Right lobe of liver (tissue), 6 donors: ENCODE measurements at regions not wholly inside any gene's neighbourhood (a gene's known extent, or its start where the extent isn't known, plus 50 kb on each side); places are given as distances from the start of the nearest gene placed in this dataset.

ENCODE experiments used
- ATAC-seq, 4 donors: fragments of 200-7000 bp; cut with Tn5 transposase; one replicate each; pipeline ENCODE4 v1.9.1; 2020; ENCODE audit warnings: mild to moderate bottlenecking in 4 of 4, moderate library complexity in 4 of 4
- DNase-seq, 3 donors: peaks; one replicate each; pipeline ENCODE4 v3.0.0-alpha.2; 2020
- H3K27ac ChIP-seq, 3 donors: fragments of 200-600 bp; one replicate each; pipeline ENCODE4 v1.8.0; 2022
- H3K27me3 ChIP-seq, 2 donors: fragments of 200-600 bp; one replicate each; pipeline ENCODE4 v1.8.0; 2022
- H3K36me3 ChIP-seq, 4 donors: fragments of 200-600 bp; sonication (generic) in 1 of 4; one replicate each; pipeline versions ENCODE4 v1.5.1 to v1.8.0; 2017 to 2022; ENCODE audit warnings: control low read depth in 1 of 4
- H3K4me1 ChIP-seq, 4 donors: fragments of 200-600 bp; sonication (generic) in 1 of 4; one replicate each; pipeline versions ENCODE4 v1.5.1 to v1.8.0; 2017 to 2022; ENCODE audit warnings: control low read depth in 1 of 4
- H3K4me3 ChIP-seq, 3 donors: fragments of 200-600 bp; one replicate each; pipeline ENCODE4 v1.8.0; 2022
- H3K9me3 ChIP-seq, 4 donors: fragments of 200-600 bp; sonication (generic) in 1 of 4; one replicate each; pipeline versions ENCODE4 v1.5.1 to v1.8.0; 2017 to 2022; ENCODE audit warnings: control low read depth in 1 of 4
- CTCF ChIP-seq, 4 donors: fragments of 200-600 bp in 3 of 4; fragments of 450-650 bp in 1 of 4; IDR thresholded peaks; one replicate each; pipeline versions ENCODE4 v1.5.1 to v1.8.0; 2016 to 2022; ENCODE audit warnings: antibody characterized with exemption in 4 of 4, mild to moderate bottlenecking in 2 of 4
- POLR2A ChIP-seq: fragments of 450-650 bp; IDR thresholded peaks from one replicate; pipeline ENCODE4 v1.6.1; 2017; ENCODE audit warnings: antibody characterized with exemption, mild to moderate bottlenecking
- whole genome bisulfite sequencing: methylation state at CpG from one replicate; pipeline ENCODE4 v1.1.6; 2018; ENCODE audit warnings: low coverage, low lambda C conversion rate; ENCODE audit not compliant: insufficient coverage; ENCODE audit errors: missing lambda C conversion rate; 5-methylcytosine and 5-hydroxymethylcytosine counted together
- intact Hi-C, 2 donors: fragments of 100-400 bp; cut with DNase I; formaldehyde crosslinking; loops; one replicate each; pipeline versions ENCODE4 v1.11.2 to v1.14.1; 2022
- donor health status: DM: no; HTN: yes; CAD: no.
- donor health status: DM: no; HTN: no; CAD: no.
- donor health status: DM: no; HTN: no; CAD: no.
- donor health status: DM: no; HTN: yes; CAD: no.
- donor health status: DM: no; HTN: yes; CAD: no.

- intact Hi-C loops: no loop called here
- TF ChIP-seq POLR2A: no peak
- no peak for TF ChIP-seq CTCF (IDR thresholded peaks at IDR 0.05)
- peaks cover 0 to 5% (median 0%) of the 10 kb centered on the region in 4 donors for H3K9me3 ChIP-seq
- DNase-seq: no peak
- H3K27me3 ChIP-seq: no peaks in the 10 kb centered on the region
- H3K27ac ChIP-seq: no peak overlapping the region
- H3K4me3 ChIP-seq: no peak overlapping the region
- no peaks in the 10 kb centered on the region for H3K4me1 ChIP-seq
- ATAC-seq: no peak
- WGBS: 59% methylated on average over 8 of the region's 8 CpGs
- no peaks in the 10 kb centered on the region for H3K36me3 ChIP-seq
Observed at GRCh38 chr5:3377176-3377575, 218.5 kb upstream of the IRX1 start.

- TF ChIP-seq POLR2A: no peak
- no peak for TF ChIP-seq CTCF (IDR thresholded peaks at IDR 0.05)
- no peak for ATAC-seq
- peaks cover 0 to 5% (median 0%) of the 10 kb centered on the region in 4 donors for H3K9me3 ChIP-seq
- intact Hi-C loops: no loop called here
- no peak overlapping the region for H3K27ac ChIP-seq
- no peak overlapping the region for H3K4me3 ChIP-seq
- H3K4me1 ChIP-seq: no peaks in the 10 kb centered on the region
- peak in 1 of 3 donors; percentile 10 for DNase-seq
- WGBS: 41% methylated on average over 5 of the region's 6 CpGs
- no peaks in the 10 kb centered on the region for H3K27me3 ChIP-seq
- H3K36me3 ChIP-seq: no peaks in the 10 kb centered on the region
Observed at GRCh38 chr5:3376611-3377010, 219.0 kb upstream of the IRX1 start.

GRCh38 chr5:3375586-3376311 is 219.9 kb upstream of the IRX1 start:
- no peak overlapping the region for H3K27ac ChIP-seq

GRCh38 chr5:3373391-3373790 is 222.2 kb upstream of the IRX1 start:
- peak in 1 of 3 donors; percentile 13 for DNase-seq
- Histone ChIP-seq H3K4me3 (no peak overlapping the region), H3K36me3 (no peaks in the 10 kb centered on the region), H3K4me1 (no peaks in the 10 kb centered on the region), H3K27ac (no peak overlapping the region), H3K9me3 (peaks cover 0 to 5% (median 0%) of the 10 kb centered on the region in 4 donors), H3K27me3 (no peaks in the 10 kb centered on the region)
- intact Hi-C loops: no loop called here
- no peak for TF ChIP-seq CTCF (IDR thresholded peaks at IDR 0.05)
- TF ChIP-seq POLR2A: no peak
- ATAC-seq: no peak

More at GRCh38 chr5:3375586-3376311, 219.9 kb upstream of the IRX1 start:
- Histone ChIP-seq H3K9me3 (peaks cover 0 to 5% (median 0%) of the 10 kb centered on the region in 4 donors), H3K4me3 (no peak overlapping the region), H3K36me3 (no peaks in the 10 kb centered on the region), H3K27me3 (no peaks in the 10 kb centered on the region), H3K4me1 (no peaks in the 10 kb centered on the region)
- ATAC-seq (no peak), DNase-seq (peak in 1 of 3 donors; percentile 12)
- intact Hi-C loops: no loop called here
- TF ChIP-seq CTCF (IDR thresholded peaks at IDR 0.05) (no peak), POLR2A (no peak)
- 23% methylated on average over 2 of the region's 2 CpGs for WGBS

- TF ChIP-seq POLR2A: no peak
- TF ChIP-seq CTCF (IDR thresholded peaks at IDR 0.05): no peak
- Histone ChIP-seq H3K4me3 (no peak overlapping the region), H3K4me1 (no peaks in the 10 kb centered on the region), H3K36me3 (no peaks in the 10 kb centered on the region), H3K27me3 (no peaks in the 10 kb centered on the region), H3K27ac (no peak overlapping the region), H3K9me3 (peaks cover 0 to 5% (median 0%) of the 10 kb centered on the region in 4 donors)
- DNase-seq (no peak), ATAC-seq (no peak)
- intact Hi-C loops: no loop called here
Observed at GRCh38 chr5:3372289-3372688, 223.3 kb upstream of the IRX1 start.
